HEK293 (cell line): ENCODE measurements at regions not wholly inside any gene's neighbourhood (a gene's known extent, or its start where the extent isn't known, plus 50 kb on each side); places are given as distances from the start of the nearest gene placed in this dataset.

Experiments
- CTCF ChIA-PET: fragments of 350-600 bp; formaldehyde crosslinking; extraction: SDS; loops from one replicate; lab custom pipeline; 2021; ENCODE audit warnings: antibody characterized with exemption; lab: Yijun Ruan, JAX
- POLR2A ChIA-PET: fragments of 300-600 bp; formaldehyde crosslinking; extraction: SDS; loops from one replicate; lab custom pipeline; 2020; ENCODE audit warnings: antibody characterized with exemption, inconsistent platforms; lab: Yijun Ruan, JAX
- H3K27ac ChIP-seq: fragments of 200-500 bp; sonication (Bioruptor generic); 2 replicates; pipeline ENCODE4 v1.5.1; 2014; ENCODE audit warnings: low read depth, low read length, control low read depth, inconsistent platforms; ENCODE audit errors: extremely low read depth
- H3K36me3 ChIP-seq, 2 experiments: fragments of 200-500 bp in 1 of 2; sonication (Bioruptor generic) in 1 of 2; 1 replicate in 1 of 2; 2 replicates in 1 of 2; pipeline ENCODE4 v1.5.1; 2014 to 2017; ENCODE audit warnings: inconsistent platforms in 2 of 2, low read length in 2 of 2; ENCODE audit not compliant: control insufficient read depth in 2 of 2, insufficient read depth in 1 of 2
- H3K4me1 ChIP-seq: fragments of 200-500 bp; sonication (Bioruptor generic); 2 replicates; pipeline ENCODE4 v1.5.1; 2014; ENCODE audit warnings: mild to moderate bottlenecking, low read length, inconsistent platforms; ENCODE audit not compliant: control insufficient read depth, insufficient read depth
- H3K4me3 ChIP-seq: 2 replicates; pipeline ENCODE4 v1.5.1; 2011; ENCODE audit warnings: low read depth, mild to moderate bottlenecking, control low read depth, low read length, moderate library complexity
- H3K9me3 ChIP-seq: fragments of 200-500 bp; sonication (Bioruptor generic); 2 replicates; pipeline ENCODE4 v1.5.1; 2014; ENCODE audit warnings: low read depth, low read length, inconsistent platforms; ENCODE audit not compliant: control insufficient read depth, insufficient read depth
- FEZF1 ChIP-seq: fragments of 450-650 bp; formaldehyde crosslinking; IDR thresholded peaks from 2 replicates; pipeline ENCODE4 v1.5.1; 2016; ENCODE audit warnings: missing biosample characterization, missing genetic modification characterization
- KLF10 ChIP-seq: fragments of 450-650 bp; IDR thresholded peaks from 2 replicates; pipeline ENCODE4 v1.5.1; 2018; ENCODE audit warnings: missing biosample characterization, mild to moderate bottlenecking, missing genetic modification characterization
- PRDM1 ChIP-seq: fragments of 450-650 bp; formaldehyde crosslinking; IDR thresholded peaks from 2 replicates; pipeline ENCODE4; 2016; ENCODE audit warnings: missing biosample characterization, missing genetic modification characterization
- SALL2 ChIP-seq: fragments of 450-650 bp; formaldehyde crosslinking; IDR thresholded peaks from 2 replicates; pipeline ENCODE4 v1.5.0; 2017; ENCODE audit warnings: missing biosample characterization, mild to moderate bottlenecking, missing genetic modification characterization, borderline replicate concordance
- SP2 ChIP-seq: fragments of 450-650 bp; formaldehyde crosslinking; IDR thresholded peaks from 2 replicates; pipeline ENCODE4 v1.5.1; 2016; ENCODE audit warnings: missing biosample characterization, missing genetic modification characterization
- YY2 ChIP-seq: fragments of 450-650 bp; formaldehyde crosslinking; IDR thresholded peaks from 2 replicates; pipeline ENCODE4 v1.5.1; 2016; ENCODE audit warnings: missing biosample characterization, missing genetic modification characterization
- ZFP3 ChIP-seq: fragments of 450-650 bp; formaldehyde crosslinking; IDR thresholded peaks from 2 replicates; pipeline ENCODE4 v1.5.1; 2016; ENCODE audit warnings: low read depth, missing biosample characterization, missing genetic modification characterization
- ZNF112 ChIP-seq: fragments of 450-650 bp; formaldehyde crosslinking; IDR thresholded peaks from 2 replicates; pipeline ENCODE4 v1.5.0; 2017; ENCODE audit warnings: missing biosample characterization, missing genetic modification characterization
- ZNF184 ChIP-seq: fragments of 450-650 bp; IDR thresholded peaks from 2 replicates; pipeline ENCODE4 v1.5.1; 2018; ENCODE audit warnings: missing biosample characterization, mild to moderate bottlenecking, missing genetic modification characterization
- ZNF223 ChIP-seq: fragments of 450-650 bp; formaldehyde crosslinking; IDR thresholded peaks from 2 replicates; pipeline ENCODE4 v1.5.1; 2016; ENCODE audit warnings: missing biosample characterization, missing genetic modification characterization
- ZNF335 ChIP-seq: fragments of 450-650 bp; formaldehyde crosslinking; conservative IDR thresholded peaks from 2 replicates; pipeline ENCODE4 v1.5.1; 2016; ENCODE audit warnings: missing biosample characterization, missing genetic modification characterization
- ZNF423 ChIP-seq: fragments of 450-650 bp; formaldehyde crosslinking; IDR thresholded peaks from 2 replicates; pipeline ENCODE4 v1.5.1; 2016; ENCODE audit warnings: missing biosample characterization, missing genetic modification characterization
- ZNF510 ChIP-seq: fragments of 450-650 bp; formaldehyde crosslinking; IDR thresholded peaks from 2 replicates; pipeline ENCODE4 v1.5.1; 2018; ENCODE audit warnings: mild to moderate bottlenecking, missing genetic modification characterization, missing biosample characterization; ENCODE audit not compliant: insufficient replicate concordance
- ZNF521 ChIP-seq: fragments of 450-650 bp; formaldehyde crosslinking; IDR thresholded peaks from 2 replicates; pipeline ENCODE4 v1.5.1; 2017; ENCODE audit warnings: missing biosample characterization, mild to moderate bottlenecking, missing genetic modification characterization
- ZNF529 ChIP-seq: fragments of 450-650 bp; formaldehyde crosslinking; IDR thresholded peaks from 2 replicates; pipeline ENCODE4 v1.5.1; 2017; ENCODE audit warnings: missing genetic modification characterization, missing biosample characterization; ENCODE audit not compliant: insufficient replicate concordance
- ZNF623 ChIP-seq: fragments of 450-650 bp; formaldehyde crosslinking; IDR thresholded peaks from 2 replicates; pipeline ENCODE4 v1.5.1; 2016; ENCODE audit warnings: missing biosample characterization, missing genetic modification characterization
- ZNF76 ChIP-seq: fragments of 450-650 bp; formaldehyde crosslinking; IDR thresholded peaks from 2 replicates; pipeline ENCODE4; 2016; ENCODE audit warnings: low read depth, missing biosample characterization, missing genetic modification characterization, borderline replicate concordance
- ZNF830 ChIP-seq: fragments of 450-650 bp; IDR thresholded peaks from 2 replicates; pipeline ENCODE4 v1.5.0; 2018; ENCODE audit warnings: missing biosample characterization, missing genetic modification characterization, low read depth, mild to moderate bottlenecking, moderate library complexity
- ZSCAN16 ChIP-seq: fragments of 450-650 bp; formaldehyde crosslinking; IDR thresholded peaks from 2 replicates; pipeline ENCODE4 v1.5.1; 2016; ENCODE audit warnings: missing biosample characterization, missing genetic modification characterization
- TF ChIP-seq, protein P1 (sequence below): fragments of 450-650 bp; formaldehyde crosslinking; IDR thresholded peaks from 2 replicates; pipeline ENCODE4 v1.5.1; 2016; ENCODE audit warnings: missing biosample characterization, missing genetic modification characterization, borderline replicate concordance
- TF ChIP-seq, protein P2 (sequence below): fragments of 450-650 bp; formaldehyde crosslinking; IDR thresholded peaks from 2 replicates; pipeline ENCODE4 v1.5.1; 2017; ENCODE audit warnings: missing biosample characterization, missing genetic modification characterization
- TF ChIP-seq, protein P3 (sequence below): fragments of 450-650 bp; formaldehyde crosslinking; IDR thresholded peaks from 2 replicates; pipeline ENCODE4 v1.5.1; 2016; ENCODE audit warnings: missing biosample characterization, missing genetic modification characterization
- TF ChIP-seq, protein P4 (sequence below): fragments of 450-650 bp; formaldehyde crosslinking; IDR thresholded peaks from 2 replicates; pipeline ENCODE4 v1.5.1; 2016; ENCODE audit warnings: missing biosample characterization, missing genetic modification characterization
- TF ChIP-seq, protein P5 (sequence below): fragments of 450-650 bp; formaldehyde crosslinking; IDR thresholded peaks from 2 replicates; pipeline ENCODE4 v1.5.1; 2016; ENCODE audit warnings: missing biosample characterization, missing genetic modification characterization

DNA sequence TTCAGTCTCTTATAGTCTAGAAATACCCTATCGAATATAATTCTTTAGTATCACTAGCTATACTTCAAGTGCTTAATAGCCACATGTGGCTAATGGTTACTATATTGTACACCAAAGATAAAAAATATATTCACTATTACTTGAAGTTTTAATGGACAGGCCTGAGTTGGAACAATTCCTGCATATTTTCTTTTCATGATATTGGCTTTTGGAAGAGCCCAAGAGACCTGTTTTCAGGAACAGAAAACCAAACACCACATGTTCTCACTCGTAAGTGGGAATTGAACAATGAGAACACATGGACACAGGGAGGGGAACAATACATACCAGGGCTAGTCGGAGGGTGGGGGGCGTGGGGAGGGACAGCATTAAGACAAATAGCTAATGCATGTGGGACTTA lies 334.4 kb upstream of the TRIB2 start:
- H3K4me1 ChIP-seq: no peaks in the 10 kb centered on the region
- H3K4me3 ChIP-seq: no peak overlapping the region
- no peak overlapping the region for H3K27ac ChIP-seq
- no peaks in the 10 kb centered on the region for H3K9me3 ChIP-seq
- H3K36me3 ChIP-seq: no peaks in the 10 kb centered on the region
- ChIA-PET POLR2A (no interaction called here), CTCF (interaction anchor here (0.9 kb wide), 1 partner anchor 11 kb away, joined by 3 read pairs; no protein-coding TSS in a partner anchor)
- TF ChIP-seq ZFP3: no peak
- TF ChIP-seq ZNF423 (tag by site-specific recombination): no peak
- no peak for TF ChIP-seq SALL2
- TF ChIP-seq FEZF1: no peak
- no peak for TF ChIP-seq KLF10 (tag by site-specific recombination)
- no peak for TF ChIP-seq ZNF184 (tag by site-specific recombination)
- no peak for TF ChIP-seq ZNF510 (tag by site-specific recombination)
- no peak for TF ChIP-seq ZNF112 (tag by site-specific recombination)
- TF ChIP-seq ZNF623 (tag by site-specific recombination): no peak
- TF ChIP-seq, protein P1, sequence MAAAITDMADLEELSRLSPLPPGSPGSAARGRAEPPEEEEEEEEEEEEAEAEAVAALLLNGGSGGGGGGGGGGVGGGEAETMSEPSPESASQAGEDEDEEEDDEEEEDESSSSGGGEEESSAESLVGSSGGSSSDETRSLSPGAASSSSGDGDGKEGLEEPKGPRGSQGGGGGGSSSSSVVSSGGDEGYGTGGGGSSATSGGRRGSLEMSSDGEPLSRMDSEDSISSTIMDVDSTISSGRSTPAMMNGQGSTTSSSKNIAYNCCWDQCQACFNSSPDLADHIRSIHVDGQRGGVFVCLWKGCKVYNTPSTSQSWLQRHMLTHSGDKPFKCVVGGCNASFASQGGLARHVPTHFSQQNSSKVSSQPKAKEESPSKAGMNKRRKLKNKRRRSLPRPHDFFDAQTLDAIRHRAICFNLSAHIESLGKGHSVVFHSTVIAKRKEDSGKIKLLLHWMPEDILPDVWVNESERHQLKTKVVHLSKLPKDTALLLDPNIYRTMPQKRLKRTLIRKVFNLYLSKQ (tag by site-specific recombination): no peak
- TF ChIP-seq ZNF521 (tag by site-specific recombination): no peak
- TF ChIP-seq ZNF223 (tag by site-specific recombination): no peak

DNA sequence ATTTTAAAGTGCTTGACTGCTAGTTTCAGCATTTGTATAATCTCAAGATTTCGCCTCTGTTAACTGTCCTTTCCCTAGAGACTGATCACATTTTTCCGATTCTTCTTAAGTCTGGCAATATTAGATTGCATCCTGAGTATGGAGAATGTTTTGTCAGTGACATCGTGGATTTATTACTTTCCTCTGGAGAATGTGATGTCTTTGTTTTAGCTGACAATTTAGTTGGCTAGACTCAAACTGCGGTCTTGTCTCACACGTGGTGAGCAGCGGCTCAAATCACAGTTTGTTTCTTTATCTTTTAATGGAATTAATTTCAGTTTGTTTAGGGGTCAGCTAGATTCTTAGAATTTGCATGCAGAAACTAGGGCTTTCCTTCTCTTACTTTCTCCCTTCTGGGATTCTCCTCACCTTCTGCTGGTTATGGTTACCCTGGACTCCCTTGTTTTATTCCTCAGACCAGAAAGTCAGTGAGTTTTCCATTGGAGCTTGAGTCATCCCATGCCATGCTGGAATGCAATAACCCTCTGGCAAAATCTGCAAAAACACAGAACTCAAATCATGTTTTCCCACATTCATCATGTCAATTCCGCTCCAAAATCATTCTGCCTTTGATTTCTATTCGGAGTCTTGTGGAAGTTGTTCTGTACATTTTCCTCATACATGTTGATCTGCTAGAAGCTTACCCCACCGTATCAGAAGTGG lies 327.2 kb upstream of the TRIB2 start:
- ChIA-PET CTCF (interaction anchor here (0.9 kb wide), 1 partner anchor 10 kb away, joined by 3 read pairs; no protein-coding TSS in a partner anchor), POLR2A (no interaction called here)
- H3K4me3 ChIP-seq: no peak overlapping the region
- no peak overlapping the region for H3K27ac ChIP-seq
- H3K4me1 ChIP-seq: no peaks in the 10 kb centered on the region
- no peaks in the 10 kb centered on the region for H3K9me3 ChIP-seq
- H3K36me3 ChIP-seq: no peaks in the 10 kb centered on the region
- TF ChIP-seq, protein P2, sequence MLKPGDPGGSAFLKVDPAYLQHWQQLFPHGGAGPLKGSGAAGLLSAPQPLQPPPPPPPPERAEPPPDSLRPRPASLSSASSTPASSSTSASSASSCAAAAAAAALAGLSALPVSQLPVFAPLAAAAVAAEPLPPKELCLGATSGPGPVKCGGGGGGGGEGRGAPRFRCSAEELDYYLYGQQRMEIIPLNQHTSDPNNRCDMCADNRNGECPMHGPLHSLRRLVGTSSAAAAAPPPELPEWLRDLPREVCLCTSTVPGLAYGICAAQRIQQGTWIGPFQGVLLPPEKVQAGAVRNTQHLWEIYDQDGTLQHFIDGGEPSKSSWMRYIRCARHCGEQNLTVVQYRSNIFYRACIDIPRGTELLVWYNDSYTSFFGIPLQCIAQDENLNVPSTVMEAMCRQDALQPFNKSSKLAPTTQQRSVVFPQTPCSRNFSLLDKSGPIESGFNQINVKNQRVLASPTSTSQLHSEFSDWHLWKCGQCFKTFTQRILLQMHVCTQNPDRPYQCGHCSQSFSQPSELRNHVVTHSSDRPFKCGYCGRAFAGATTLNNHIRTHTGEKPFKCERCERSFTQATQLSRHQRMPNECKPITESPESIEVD (tag by site-specific recombination): no peak
- TF ChIP-seq, protein P3, sequence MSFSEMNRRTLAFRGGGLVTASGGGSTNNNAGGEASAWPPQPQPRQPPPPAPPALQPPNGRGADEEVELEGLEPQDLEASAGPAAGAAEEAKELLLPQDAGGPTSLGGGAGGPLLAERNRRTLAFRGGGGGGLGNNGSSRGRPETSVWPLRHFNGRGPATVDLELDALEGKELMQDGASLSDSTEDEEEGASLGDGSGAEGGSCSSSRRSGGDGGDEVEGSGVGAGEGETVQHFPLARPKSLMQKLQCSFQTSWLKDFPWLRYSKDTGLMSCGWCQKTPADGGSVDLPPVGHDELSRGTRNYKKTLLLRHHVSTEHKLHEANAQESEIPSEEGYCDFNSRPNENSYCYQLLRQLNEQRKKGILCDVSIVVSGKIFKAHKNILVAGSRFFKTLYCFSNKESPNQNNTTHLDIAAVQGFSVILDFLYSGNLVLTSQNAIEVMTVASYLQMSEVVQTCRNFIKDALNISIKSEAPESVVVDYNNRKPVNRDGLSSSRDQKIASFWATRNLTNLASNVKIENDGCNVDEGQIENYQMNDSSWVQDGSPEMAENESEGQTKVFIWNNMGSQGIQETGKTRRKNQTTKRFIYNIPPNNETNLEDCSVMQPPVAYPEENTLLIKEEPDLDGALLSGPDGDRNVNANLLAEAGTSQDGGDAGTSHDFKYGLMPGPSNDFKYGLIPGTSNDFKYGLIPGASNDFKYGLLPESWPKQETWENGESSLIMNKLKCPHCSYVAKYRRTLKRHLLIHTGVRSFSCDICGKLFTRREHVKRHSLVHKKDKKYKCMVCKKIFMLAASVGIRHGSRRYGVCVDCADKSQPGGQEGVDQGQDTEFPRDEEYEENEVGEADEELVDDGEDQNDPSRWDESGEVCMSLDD (tag by site-specific recombination): no peak
- TF ChIP-seq PRDM1 (tag by site-specific recombination): no peak
- no peak for TF ChIP-seq ZNF335 (tag by site-specific recombination)
- no peak for TF ChIP-seq SP2 (tag by site-specific recombination)
- TF ChIP-seq, protein P4, sequence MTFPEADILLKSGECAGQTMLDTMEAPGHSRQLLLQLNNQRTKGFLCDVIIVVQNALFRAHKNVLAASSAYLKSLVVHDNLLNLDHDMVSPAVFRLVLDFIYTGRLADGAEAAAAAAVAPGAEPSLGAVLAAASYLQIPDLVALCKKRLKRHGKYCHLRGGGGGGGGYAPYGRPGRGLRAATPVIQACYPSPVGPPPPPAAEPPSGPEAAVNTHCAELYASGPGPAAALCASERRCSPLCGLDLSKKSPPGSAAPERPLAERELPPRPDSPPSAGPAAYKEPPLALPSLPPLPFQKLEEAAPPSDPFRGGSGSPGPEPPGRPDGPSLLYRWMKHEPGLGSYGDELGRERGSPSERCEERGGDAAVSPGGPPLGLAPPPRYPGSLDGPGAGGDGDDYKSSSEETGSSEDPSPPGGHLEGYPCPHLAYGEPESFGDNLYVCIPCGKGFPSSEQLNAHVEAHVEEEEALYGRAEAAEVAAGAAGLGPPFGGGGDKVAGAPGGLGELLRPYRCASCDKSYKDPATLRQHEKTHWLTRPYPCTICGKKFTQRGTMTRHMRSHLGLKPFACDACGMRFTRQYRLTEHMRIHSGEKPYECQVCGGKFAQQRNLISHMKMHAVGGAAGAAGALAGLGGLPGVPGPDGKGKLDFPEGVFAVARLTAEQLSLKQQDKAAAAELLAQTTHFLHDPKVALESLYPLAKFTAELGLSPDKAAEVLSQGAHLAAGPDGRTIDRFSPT (tag by site-specific recombination): no peak
- no peak for TF ChIP-seq ZNF76
- no peak for TF ChIP-seq YY2 (tag by site-specific recombination)
- TF ChIP-seq, protein P5, sequence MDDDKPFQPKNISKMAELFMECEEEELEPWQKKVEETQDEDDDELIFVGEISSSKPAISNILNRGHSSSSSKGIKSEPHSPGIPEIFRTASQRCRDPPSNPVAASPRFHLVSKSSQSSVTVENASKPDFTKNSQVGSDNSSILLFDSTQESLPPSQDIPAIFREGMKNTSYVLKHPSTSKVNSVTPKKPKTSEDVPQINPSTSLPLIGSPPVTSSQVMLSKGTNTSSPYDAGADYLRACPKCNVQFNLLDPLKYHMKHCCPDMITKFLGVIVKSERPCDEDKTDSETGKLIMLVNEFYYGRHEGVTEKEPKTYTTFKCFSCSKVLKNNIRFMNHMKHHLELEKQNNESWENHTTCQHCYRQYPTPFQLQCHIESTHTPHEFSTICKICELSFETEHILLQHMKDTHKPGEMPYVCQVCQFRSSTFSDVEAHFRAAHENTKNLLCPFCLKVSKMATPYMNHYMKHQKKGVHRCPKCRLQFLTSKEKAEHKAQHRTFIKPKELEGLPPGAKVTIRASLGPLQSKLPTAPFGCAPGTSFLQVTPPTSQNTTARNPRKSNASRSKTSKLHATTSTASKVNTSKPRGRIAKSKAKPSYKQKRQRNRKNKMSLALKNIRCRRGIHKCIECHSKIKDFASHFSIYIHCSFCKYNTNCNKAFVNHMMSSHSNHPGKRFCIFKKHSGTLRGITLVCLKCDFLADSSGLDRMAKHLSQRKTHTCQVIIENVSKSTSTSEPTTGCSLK: no peak
- TF ChIP-seq ZNF529 (tag by site-specific recombination): no peak
- TF ChIP-seq ZSCAN16: no peak
- TF ChIP-seq ZNF830 (tag by site-specific recombination): no peak
